GM12872 (cell line): ENCODE measurements at regions not wholly inside any gene's neighbourhood (a gene's known extent, or its start where the extent isn't known, plus 50 kb on each side); places are given as distances from the start of the nearest gene placed in this dataset.

Experiments used
- TF ChIP-seq, protein P1 (sequence below): IDR thresholded peaks from 3 replicates; pipeline ENCODE4 v1.5.1; 2011; ENCODE audit warnings: low read depth, mild to moderate bottlenecking, low read length, moderate library complexity; ENCODE audit not compliant: insufficient read depth

DNA sequence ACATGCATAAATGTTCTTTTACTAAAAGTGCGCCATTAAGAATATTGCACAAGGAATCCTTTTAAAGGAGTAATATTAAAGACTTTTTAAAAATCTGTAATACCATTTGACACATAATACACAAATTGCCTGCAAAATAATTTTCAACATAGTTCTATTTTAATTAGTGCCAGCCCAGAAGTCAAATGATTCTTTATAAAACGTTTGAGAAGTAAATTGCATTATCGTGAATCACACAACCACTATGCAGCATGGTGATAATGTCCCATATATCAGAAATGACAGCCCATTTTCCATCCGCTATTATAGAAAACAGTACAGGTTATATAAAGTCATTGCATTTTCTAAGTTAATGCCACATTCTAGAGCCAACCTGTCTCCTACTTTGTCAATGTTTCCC, 324.0 kb downstream of the IPMK start:
- TF ChIP-seq, protein P1, sequence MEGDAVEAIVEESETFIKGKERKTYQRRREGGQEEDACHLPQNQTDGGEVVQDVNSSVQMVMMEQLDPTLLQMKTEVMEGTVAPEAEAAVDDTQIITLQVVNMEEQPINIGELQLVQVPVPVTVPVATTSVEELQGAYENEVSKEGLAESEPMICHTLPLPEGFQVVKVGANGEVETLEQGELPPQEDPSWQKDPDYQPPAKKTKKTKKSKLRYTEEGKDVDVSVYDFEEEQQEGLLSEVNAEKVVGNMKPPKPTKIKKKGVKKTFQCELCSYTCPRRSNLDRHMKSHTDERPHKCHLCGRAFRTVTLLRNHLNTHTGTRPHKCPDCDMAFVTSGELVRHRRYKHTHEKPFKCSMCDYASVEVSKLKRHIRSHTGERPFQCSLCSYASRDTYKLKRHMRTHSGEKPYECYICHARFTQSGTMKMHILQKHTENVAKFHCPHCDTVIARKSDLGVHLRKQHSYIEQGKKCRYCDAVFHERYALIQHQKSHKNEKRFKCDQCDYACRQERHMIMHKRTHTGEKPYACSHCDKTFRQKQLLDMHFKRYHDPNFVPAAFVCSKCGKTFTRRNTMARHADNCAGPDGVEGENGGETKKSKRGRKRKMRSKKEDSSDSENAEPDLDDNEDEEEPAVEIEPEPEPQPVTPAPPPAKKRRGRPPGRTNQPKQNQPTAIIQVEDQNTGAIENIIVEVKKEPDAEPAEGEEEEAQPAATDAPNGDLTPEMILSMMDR, result no peak

DNA sequence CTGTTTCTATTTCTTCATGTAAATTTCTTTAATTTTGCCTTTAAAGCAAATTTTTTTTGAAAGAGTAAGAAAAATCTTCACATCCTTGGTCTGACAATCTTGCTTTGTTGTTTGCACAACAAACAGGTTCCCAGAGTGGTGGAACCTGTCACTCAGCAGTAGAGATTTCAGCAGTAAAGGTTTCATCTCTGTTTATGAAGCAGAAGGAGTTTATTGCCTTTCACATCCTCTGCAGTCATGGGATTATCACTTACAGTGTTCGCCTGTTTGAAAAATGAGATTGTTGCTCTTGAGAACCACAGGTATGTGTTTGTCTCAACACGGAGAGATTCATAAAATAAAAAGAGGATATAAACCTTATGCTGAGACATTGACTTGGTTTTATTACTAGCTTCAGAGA, 342.6 kb downstream of the IPMK start:
- TF ChIP-seq, protein P1, result no peak

DNA sequence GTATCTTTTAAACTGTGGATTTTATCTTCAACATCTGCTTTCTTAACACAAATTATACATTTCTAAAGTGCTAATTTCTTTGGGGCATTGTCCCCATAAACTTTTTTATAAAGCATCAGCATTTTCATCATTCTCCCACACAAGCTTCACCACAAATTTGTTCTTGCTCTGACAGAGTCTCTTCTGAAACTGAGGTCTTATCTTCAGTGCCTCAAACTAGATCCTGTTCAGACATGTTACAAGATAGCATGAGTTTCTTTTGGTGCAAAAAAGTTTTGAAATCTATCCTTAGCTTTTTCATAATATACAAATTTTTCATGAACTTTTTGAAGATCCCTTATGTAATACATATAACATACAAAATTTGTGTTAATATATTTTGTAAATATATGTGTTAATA, 346.6 kb downstream of the IPMK start:
- TF ChIP-seq, protein P1, result no peak

DNA sequence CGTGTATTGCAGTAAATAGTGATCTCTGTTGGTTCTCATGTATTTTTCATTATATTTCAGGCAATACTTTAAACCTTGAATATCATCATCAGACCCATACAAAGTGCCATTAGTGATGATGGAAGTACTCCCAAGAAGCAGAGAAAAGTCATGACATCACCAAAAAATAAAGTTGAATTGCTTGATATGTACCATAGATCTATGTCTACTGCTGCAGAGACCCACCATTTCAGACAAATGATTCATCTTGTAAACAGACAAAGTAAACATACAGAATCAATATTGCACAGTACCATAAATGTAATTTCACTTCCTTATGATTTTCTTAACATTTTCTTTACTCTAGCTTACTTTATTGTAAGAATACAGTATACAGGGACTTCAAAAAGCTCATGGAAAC, 347.8 kb downstream of the IPMK start:
- TF ChIP-seq, protein P1, result no peak

DNA sequence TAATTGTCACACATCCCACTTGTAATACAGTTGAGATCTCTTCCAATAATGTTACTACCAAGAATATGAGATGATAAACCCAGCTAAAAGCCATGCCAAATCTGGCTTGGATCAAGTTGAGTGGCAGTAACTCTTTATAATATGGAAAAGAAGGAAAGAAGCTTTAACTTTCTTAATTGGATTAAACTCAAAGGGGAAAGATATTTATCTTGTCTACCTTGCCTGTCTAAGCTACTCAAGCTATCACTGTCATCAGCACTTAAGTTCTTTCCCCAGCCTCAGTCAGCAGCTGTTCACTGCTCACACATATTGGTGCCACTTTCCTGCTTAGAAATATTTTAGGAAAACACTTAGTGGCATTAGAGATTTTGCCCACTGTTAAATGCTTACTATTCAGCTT, 350.7 kb downstream of the IPMK start:
- TF ChIP-seq, protein P1, result no peak

DNA sequence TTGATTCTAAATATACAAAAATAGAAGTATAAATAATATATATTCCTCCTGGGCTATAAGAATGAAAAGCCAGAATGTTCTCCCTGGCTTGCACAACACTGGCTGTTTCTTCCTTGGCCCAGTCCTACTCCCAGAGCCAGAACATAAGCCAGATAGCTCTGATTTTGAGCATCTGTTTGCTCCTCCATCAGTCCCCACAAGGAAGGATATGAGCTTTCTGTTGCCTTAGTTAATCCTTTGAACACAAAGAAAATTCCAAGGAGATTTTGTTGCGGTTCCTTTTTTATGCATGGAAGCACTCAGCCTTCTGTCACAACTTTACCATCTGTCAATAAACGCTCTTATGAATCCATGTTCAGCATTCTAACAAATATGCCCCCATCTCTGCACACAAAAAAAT, 361.8 kb downstream of the IPMK start:
- TF ChIP-seq, protein P1, result no peak

DNA sequence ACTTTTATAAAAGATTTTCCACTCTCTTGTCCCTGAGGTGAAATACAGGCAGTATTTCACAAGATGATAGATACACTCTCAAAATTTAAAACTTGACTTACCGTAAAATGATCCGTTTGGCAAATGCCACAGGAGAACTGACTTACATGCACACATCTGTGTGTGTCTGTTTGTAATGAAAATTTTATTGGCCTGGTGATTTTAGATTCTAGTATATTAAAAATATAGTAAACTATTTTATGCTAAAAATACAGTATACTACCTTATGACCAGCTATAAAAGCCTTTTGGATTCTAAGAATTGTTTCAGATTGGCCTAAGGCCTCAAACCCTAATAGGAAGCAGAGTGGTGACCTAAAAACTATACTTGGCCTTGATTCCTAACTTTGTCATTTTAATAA, 362.7 kb downstream of the IPMK start:
- TF ChIP-seq, protein P1, result no peak

DNA sequence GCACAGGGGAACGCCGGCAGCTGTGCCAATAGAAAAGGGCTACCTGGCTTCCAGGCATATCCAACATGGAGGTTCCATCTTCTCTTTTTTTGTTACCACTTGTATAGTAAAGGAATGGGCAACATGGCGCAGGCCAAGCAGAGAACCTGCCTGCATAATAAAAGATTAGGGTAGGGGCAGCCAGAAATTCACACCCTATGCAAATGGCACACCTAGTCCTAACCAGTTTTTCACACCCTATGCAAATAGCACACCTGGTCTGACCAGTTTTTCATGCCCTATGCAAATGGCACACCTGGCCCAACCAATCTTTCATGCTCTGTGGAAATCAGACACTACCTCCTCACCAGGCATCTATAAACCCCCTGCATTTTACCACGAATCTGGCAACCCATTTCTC, 369.5 kb downstream of the IPMK start:
- TF ChIP-seq, protein P1, result no peak
